ENCODE measurements at regions not wholly inside any gene's neighbourhood (a gene's known extent, or its start where the extent isn't known, plus 50 kb on each side); places are given as distances from the start of the nearest gene placed in this dataset.

DNA sequence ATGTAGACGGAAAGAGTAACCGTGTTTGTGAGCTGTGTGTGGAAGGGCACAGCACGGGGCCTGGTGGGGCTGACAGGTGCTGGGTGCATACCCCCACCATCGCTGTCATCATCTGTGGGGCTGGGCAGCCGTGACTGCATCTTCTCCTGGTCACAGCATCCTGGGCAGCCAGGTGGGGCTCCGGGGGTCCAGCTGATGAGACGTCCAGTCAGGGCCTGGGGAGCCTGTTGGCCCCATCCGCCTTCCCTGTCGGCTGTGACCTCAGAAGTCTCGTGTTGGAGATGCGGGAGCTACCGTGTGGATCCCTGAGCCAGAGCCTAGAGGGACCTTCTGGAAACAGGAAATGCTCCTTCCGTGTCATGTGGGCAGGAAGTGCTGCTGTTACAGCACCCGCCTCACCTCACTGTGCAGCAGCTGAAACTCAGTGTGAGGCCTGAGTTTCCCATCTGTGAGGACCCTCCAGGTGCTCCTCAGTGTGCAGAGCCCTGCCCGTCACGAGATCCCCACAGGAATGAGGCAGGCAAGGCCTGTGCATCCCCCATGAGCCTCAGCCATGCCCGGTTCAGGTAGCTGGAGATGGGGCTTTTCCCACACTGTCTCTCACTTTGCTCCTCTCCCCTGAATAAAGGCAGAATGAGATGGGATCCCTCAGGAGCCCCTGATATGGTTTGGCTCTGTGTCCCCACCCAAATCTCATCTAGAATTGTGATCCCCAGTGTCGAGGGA lies 108.7 kb downstream of the ERMARD start:
- no peak overlapping the region for H3K9ac ChIP-seq (ENCODE audit: low read length)
- H3K4me3 ChIP-seq (ENCODE audit: low read depth, low read length): no peak overlapping the region
- no peak overlapping the region for H2AK5ac ChIP-seq (ENCODE audit: low read length)
- no peak overlapping the region for H3K23ac ChIP-seq (ENCODE audit: low read length)
- no peak overlapping the region for H2BK5ac ChIP-seq (ENCODE audit: low read depth, low read length, poor library complexity)
- no peaks in the 10 kb centered on the region for H3K36me3 ChIP-seq (ENCODE audit: control insufficient read depth in 1 of 2, insufficient read depth in 2 of 2, low read length in 2 of 2)
- H2AFZ ChIP-seq (ENCODE audit: insufficient read depth, low read length, poor library complexity): no peak overlapping the region
- no peak overlapping the region for H3K27ac ChIP-seq (ENCODE audit: low read depth, low read length)
- H4K8ac ChIP-seq (ENCODE audit: low read depth, low read length): no peak overlapping the region
- no peak overlapping the region for H3K4me2 ChIP-seq (ENCODE audit: low read length)
- H3K79me1 ChIP-seq (ENCODE audit: low read length): no peaks in the 10 kb centered on the region
- no peak overlapping the region for H4K12ac ChIP-seq (ENCODE audit: low read depth, low read length)
- H3K14ac ChIP-seq (ENCODE audit: low read length): no peak overlapping the region
- H3K79me2 ChIP-seq (ENCODE audit: control insufficient read depth, insufficient read depth, low read length, poor library complexity): no peaks in the 10 kb centered on the region
- no peak overlapping the region for H3K18ac ChIP-seq (ENCODE audit: low read length)
- peaks cover 29% of the 10 kb centered on the region for H3K9me3 ChIP-seq (ENCODE audit: insufficient read depth, low read depth, low read length)
- H4K91ac ChIP-seq (ENCODE audit: low read depth, low read length): no peak overlapping the region
- no peak overlapping the region for H3K4ac ChIP-seq (ENCODE audit: low read depth, low read length)
- no peak overlapping the region for H2BK120ac ChIP-seq (ENCODE audit: insufficient read depth, low read length, poor library complexity)
- H3K4me1 ChIP-seq (ENCODE audit: control insufficient read depth in 1 of 2, insufficient read depth in 2 of 2, low read length in 2 of 2): no peaks in the 10 kb centered on the region
- no CpG with 5 or more reads among the region's 18 CpGs for WGBS (ENCODE audit: extremely low coverage, insufficient coverage, insufficient read length)
- H2BK12ac ChIP-seq (ENCODE audit: low read length): no peak overlapping the region
- no peak for DNase-seq
- H3K27me3 ChIP-seq (ENCODE audit: insufficient read depth, low read length): no peaks in the 10 kb centered on the region

DNA sequence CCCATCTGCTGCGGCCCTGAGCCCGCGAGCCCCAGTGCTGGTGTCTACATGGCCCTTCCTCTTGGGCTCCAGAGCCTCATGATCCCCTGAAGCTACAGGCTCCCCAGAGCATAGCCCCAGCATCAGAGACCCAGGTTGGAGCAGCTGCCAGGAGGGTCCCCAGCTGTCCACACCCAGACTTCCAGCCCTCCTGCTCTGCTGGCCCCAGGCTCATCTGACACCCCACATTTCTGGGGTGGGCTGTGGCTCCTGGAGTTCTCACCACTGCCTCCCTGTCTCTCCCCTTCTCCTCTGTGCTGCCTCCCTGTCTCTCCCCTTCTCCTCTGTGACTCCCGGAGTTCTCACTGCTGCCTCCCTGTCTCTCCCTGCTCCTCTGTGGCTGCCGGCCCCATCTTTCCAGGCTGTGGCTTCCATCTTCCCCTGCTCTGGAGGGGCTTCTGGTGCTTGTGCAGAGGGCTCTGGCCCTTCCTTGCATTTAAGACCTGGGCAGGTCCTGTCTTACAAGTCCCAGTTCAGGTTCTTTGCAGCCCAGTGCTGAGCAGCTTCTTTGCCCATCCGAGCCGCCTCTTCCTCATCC lies 108.1 kb downstream of the ERMARD start:
- Histone ChIP-seq H2BK5ac (ENCODE audit: low read depth, low read length, poor library complexity) (no peak overlapping the region), H3K9ac (ENCODE audit: low read length) (no peak overlapping the region), H3K79me1 (ENCODE audit: low read length) (no peaks in the 10 kb centered on the region), H3K4me1 (ENCODE audit: control insufficient read depth in 1 of 2, insufficient read depth in 2 of 2, low read length in 2 of 2) (no peaks in the 10 kb centered on the region), H2AFZ (ENCODE audit: insufficient read depth, low read length, poor library complexity) (no peak overlapping the region), H3K27me3 (ENCODE audit: insufficient read depth, low read length) (no peaks in the 10 kb centered on the region), H2BK120ac (ENCODE audit: insufficient read depth, low read length, poor library complexity) (no peak overlapping the region), H3K9me3 (ENCODE audit: insufficient read depth, low read depth, low read length) (peaks cover 29% of the 10 kb centered on the region), H3K79me2 (ENCODE audit: control insufficient read depth, insufficient read depth, low read length, poor library complexity) (no peaks in the 10 kb centered on the region), H3K4ac (ENCODE audit: low read depth, low read length) (no peak overlapping the region), H4K8ac (ENCODE audit: low read depth, low read length) (no peak overlapping the region), H2AK5ac (ENCODE audit: low read length) (no peak overlapping the region), H3K27ac (ENCODE audit: low read depth, low read length) (no peak overlapping the region), H3K23ac (ENCODE audit: low read length) (no peak overlapping the region), H2BK12ac (ENCODE audit: low read length) (no peak overlapping the region), H3K36me3 (ENCODE audit: control insufficient read depth in 1 of 2, insufficient read depth in 2 of 2, low read length in 2 of 2) (no peaks in the 10 kb centered on the region), H4K91ac (ENCODE audit: low read depth, low read length) (no peak overlapping the region), H3K18ac (ENCODE audit: low read length) (no peak overlapping the region), H3K4me2 (ENCODE audit: low read length) (no peak overlapping the region), H4K12ac (ENCODE audit: low read depth, low read length) (no peak overlapping the region), H3K4me3 (ENCODE audit: low read depth, low read length) (no peak overlapping the region), H3K14ac (ENCODE audit: low read length) (no peak overlapping the region)
- no CpG with 5 or more reads among the region's 7 CpGs for WGBS (ENCODE audit: extremely low coverage, insufficient coverage, insufficient read length)
- no peak for DNase-seq

- H3K14ac ChIP-seq (ENCODE audit: low read length): no peak overlapping the region
- H3K4me1 ChIP-seq (ENCODE audit: control insufficient read depth in 1 of 2, insufficient read depth in 2 of 2, low read length in 2 of 2): no peaks in the 10 kb centered on the region
- no peak overlapping the region for H2AFZ ChIP-seq (ENCODE audit: insufficient read depth, low read length, poor library complexity)
Measured at GRCh38 chr6:169858935-169859351, 107.5 kb downstream of the ERMARD start.

DNA sequence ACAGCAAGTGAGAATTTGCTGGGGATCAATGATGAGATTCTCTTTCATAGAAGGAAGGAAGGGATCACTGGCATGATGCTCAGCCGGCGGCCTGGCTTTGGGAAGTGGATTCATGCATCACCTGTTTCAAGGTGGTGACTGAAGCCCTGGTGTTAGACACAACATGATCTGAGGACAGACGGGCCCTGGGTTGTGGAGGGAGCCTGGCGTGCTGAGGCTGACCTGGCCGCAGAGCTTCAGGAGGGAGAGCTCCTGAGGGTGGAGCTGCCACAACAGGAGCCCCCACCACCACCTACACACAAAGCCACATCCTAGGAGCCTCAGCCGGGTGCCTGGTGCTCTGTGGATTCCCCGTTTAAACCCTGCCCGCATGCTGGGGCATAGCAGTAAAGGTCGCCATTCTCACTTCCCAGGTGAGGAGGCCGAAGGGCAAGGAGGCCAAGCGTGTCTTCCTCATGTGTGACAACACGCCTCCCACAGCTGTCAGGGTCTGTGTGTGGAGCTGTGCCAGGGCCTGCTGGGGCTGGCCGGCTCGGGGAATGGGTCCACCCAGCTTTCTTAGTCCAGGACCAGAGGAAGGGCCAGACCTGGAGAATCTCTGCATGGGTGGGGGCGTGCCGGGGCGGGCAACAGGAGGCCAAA lies 107.0 kb downstream of the ERMARD start:
- Histone ChIP-seq H3K4me2 (ENCODE audit: low read length) (no peak overlapping the region), H3K36me3 (ENCODE audit: control insufficient read depth in 1 of 2, insufficient read depth in 2 of 2, low read length in 2 of 2) (no peaks in the 10 kb centered on the region), H2AK5ac (ENCODE audit: low read length) (no peak overlapping the region), H3K27me3 (ENCODE audit: insufficient read depth, low read length) (no peaks in the 10 kb centered on the region), H4K91ac (ENCODE audit: low read depth, low read length) (no peak overlapping the region), H3K79me2 (ENCODE audit: control insufficient read depth, insufficient read depth, low read length, poor library complexity) (no peaks in the 10 kb centered on the region), H3K23ac (ENCODE audit: low read length) (no peak overlapping the region), H2BK5ac (ENCODE audit: low read depth, low read length, poor library complexity) (no peak overlapping the region), H2BK120ac (ENCODE audit: insufficient read depth, low read length, poor library complexity) (no peak overlapping the region), H3K79me1 (ENCODE audit: low read length) (no peaks in the 10 kb centered on the region), H4K8ac (ENCODE audit: low read depth, low read length) (no peak overlapping the region), H3K14ac (ENCODE audit: low read length) (no peak overlapping the region), H3K18ac (ENCODE audit: low read length) (no peak overlapping the region), H3K4ac (ENCODE audit: low read depth, low read length) (no peak overlapping the region), H3K4me3 (ENCODE audit: low read depth, low read length) (no peak overlapping the region), H4K12ac (ENCODE audit: low read depth, low read length) (no peak overlapping the region), H3K4me1 (ENCODE audit: control insufficient read depth in 1 of 2, insufficient read depth in 2 of 2, low read length in 2 of 2) (no peaks in the 10 kb centered on the region), H2AFZ (ENCODE audit: insufficient read depth, low read length, poor library complexity) (no peak overlapping the region), H3K9me3 (ENCODE audit: insufficient read depth, low read depth, low read length) (peaks cover 25% of the 10 kb centered on the region), H3K27ac (ENCODE audit: low read depth, low read length) (no peak overlapping the region), H3K9ac (ENCODE audit: low read length) (no peak overlapping the region), H2BK12ac (ENCODE audit: low read length) (no peak overlapping the region)
- no CpG with 5 or more reads among the region's 17 CpGs for WGBS (ENCODE audit: extremely low coverage, insufficient coverage, insufficient read length)
- DNase-seq: no peak

More at GRCh38 chr6:169858935-169859351, 107.5 kb downstream of the ERMARD start:
- Histone ChIP-seq H2AK5ac (ENCODE audit: low read length) (no peak overlapping the region), H3K9me3 (ENCODE audit: insufficient read depth, low read depth, low read length) (peaks cover 29% of the 10 kb centered on the region), H3K9ac (ENCODE audit: low read length) (no peak overlapping the region), H3K18ac (ENCODE audit: low read length) (no peak overlapping the region), H3K27ac (ENCODE audit: low read depth, low read length) (no peak overlapping the region), H4K12ac (ENCODE audit: low read depth, low read length) (no peak overlapping the region), H3K79me1 (ENCODE audit: low read length) (no peaks in the 10 kb centered on the region), H3K23ac (ENCODE audit: low read length) (no peak overlapping the region), H4K8ac (ENCODE audit: low read depth, low read length) (no peak overlapping the region), H2BK12ac (ENCODE audit: low read length) (no peak overlapping the region), H3K79me2 (ENCODE audit: control insufficient read depth, insufficient read depth, low read length, poor library complexity) (no peaks in the 10 kb centered on the region), H3K36me3 (ENCODE audit: control insufficient read depth in 1 of 2, insufficient read depth in 2 of 2, low read length in 2 of 2) (no peaks in the 10 kb centered on the region), H4K91ac (ENCODE audit: low read depth, low read length) (no peak overlapping the region), H3K4me3 (ENCODE audit: low read depth, low read length) (no peak overlapping the region), H3K4ac (ENCODE audit: low read depth, low read length) (no peak overlapping the region), H2BK5ac (ENCODE audit: low read depth, low read length, poor library complexity) (no peak overlapping the region), H2BK120ac (ENCODE audit: insufficient read depth, low read length, poor library complexity) (no peak overlapping the region), H3K4me2 (ENCODE audit: low read length) (no peak overlapping the region), H3K27me3 (ENCODE audit: insufficient read depth, low read length) (no peaks in the 10 kb centered on the region)
- WGBS (ENCODE audit: extremely low coverage, insufficient coverage, insufficient read length): no CpG with 5 or more reads among the region's 10 CpGs
- DNase-seq: no peak

Data from trophoblast cell (in vitro differentiated cells and primary cell).